Upper lobe of left lung (tissue), 4 donors: ENCODE measurements at regions not wholly inside any gene's neighbourhood (a gene's known extent, or its start where the extent isn't known, plus 50 kb on each side); places are given as distances from the start of the nearest gene placed in this dataset.

Experiments used
- POLR2A ChIP-seq, 4 donors: fragments of 450-650 bp; IDR thresholded peaks; one replicate each; pipeline ENCODE4 v1.5.1; 2016 to 2017; ENCODE audit warnings: antibody characterized with exemption in 4 of 4, mild to moderate bottlenecking in 2 of 4
- TF ChIP-seq, protein P1 (sequence below), 6 experiments: fragments of 450-650 bp in 4 of 6; fragments of 200-600 bp in 2 of 6; sonication (generic) in 2 of 6; IDR thresholded peaks; one replicate each; pipeline ENCODE4 v1.5.1; 2016 to 2019; ENCODE audit warnings: antibody characterized with exemption in 6 of 6

DNA sequence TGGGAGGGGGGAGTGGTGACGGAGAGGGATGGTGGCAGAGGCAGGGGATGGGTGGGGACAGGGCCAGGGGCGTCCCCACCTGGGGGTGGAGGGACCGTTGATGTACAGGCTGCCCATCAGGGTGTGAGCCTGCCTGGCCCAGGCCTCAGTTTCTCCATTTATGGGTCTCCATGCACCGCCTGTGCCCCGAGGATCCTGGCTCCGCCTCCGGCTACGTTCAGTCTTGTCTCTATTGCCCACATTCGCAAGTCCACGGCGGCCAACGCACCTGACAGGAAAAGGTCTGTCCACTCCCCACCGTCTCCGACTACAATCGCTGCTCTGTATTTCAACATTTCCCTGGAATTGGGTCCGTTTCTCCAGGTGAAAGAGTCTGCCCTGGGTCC lies 96.3 kb upstream of the NKX1-1 start:
- TF ChIP-seq, protein P1, sequence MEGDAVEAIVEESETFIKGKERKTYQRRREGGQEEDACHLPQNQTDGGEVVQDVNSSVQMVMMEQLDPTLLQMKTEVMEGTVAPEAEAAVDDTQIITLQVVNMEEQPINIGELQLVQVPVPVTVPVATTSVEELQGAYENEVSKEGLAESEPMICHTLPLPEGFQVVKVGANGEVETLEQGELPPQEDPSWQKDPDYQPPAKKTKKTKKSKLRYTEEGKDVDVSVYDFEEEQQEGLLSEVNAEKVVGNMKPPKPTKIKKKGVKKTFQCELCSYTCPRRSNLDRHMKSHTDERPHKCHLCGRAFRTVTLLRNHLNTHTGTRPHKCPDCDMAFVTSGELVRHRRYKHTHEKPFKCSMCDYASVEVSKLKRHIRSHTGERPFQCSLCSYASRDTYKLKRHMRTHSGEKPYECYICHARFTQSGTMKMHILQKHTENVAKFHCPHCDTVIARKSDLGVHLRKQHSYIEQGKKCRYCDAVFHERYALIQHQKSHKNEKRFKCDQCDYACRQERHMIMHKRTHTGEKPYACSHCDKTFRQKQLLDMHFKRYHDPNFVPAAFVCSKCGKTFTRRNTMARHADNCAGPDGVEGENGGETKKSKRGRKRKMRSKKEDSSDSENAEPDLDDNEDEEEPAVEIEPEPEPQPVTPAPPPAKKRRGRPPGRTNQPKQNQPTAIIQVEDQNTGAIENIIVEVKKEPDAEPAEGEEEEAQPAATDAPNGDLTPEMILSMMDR (IDR thresholded peaks at IDR 0.05), result no peak
- no peak for TF ChIP-seq POLR2A (IDR thresholded peaks at IDR 0.05)
